ENCODE measurements at regions not wholly inside any gene's neighbourhood (a gene's known extent, or its start where the extent isn't known, plus 50 kb on each side); places are given as distances from the start of the nearest gene placed in this dataset.

GRCh38 chr12:58567189-58567588, 353.1 kb downstream of the LRIG3 start:
- TF ChIP-seq POLR2A (IDR thresholded peaks at IDR 0.05; ENCODE audit: low read depth, low read length), result no peak
- TF ChIP-seq POLR2AphosphoS5 (IDR thresholded peaks at IDR 0.05; ENCODE audit: low read depth, low read length), result no peak
- no peak for TF ChIP-seq SPI1 (IDR thresholded peaks at IDR 0.05; ENCODE audit: low read depth, low read length)
- TF ChIP-seq TAF1 (IDR thresholded peaks at IDR 0.05; ENCODE audit: low read depth, low read length), result no peak
- no peak for TF ChIP-seq PAX5 (IDR thresholded peaks at IDR 0.05; ENCODE audit: insufficient read depth, low read length, severe bottlenecking)
- no peak for TF ChIP-seq POU2F2 (IDR thresholded peaks at IDR 0.05; ENCODE audit: low read depth, low read length)
